GM19023 (cell line): ENCODE measurements at regions not wholly inside any gene's neighbourhood (a gene's known extent, or its start where the extent isn't known, plus 50 kb on each side); places are given as distances from the start of the nearest gene placed in this dataset.

ENCODE experiments used
- ATAC-seq: cut with Tn5 transposase; IDR thresholded peaks from one replicate; pipeline ENCODE4 v1.9.1; 2021; ENCODE audit warnings: mild to moderate bottlenecking, moderate library complexity; ENCODE audit not compliant: unreplicated experiment

DNA sequence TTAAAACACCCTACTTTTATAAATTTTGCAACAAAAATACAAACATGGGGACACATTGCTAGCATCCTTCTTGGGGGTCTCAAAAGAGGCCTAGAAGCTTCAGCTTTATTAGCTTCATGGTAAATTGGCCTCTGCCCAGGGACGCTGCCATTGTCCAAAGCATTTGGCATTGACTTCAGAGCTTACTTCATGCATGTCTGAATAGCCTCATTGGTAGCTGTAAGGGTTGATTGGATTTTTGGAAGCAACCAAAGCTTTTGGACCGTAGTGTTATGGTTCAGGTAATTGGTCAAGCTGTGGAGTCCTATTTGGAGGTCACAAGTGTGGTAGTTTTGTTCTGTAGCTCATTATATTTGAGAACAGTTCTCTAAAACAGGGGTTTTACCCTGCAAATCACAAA lies 411.7 kb upstream of the SLC24A2 start:
- no peak for ATAC-seq

DNA sequence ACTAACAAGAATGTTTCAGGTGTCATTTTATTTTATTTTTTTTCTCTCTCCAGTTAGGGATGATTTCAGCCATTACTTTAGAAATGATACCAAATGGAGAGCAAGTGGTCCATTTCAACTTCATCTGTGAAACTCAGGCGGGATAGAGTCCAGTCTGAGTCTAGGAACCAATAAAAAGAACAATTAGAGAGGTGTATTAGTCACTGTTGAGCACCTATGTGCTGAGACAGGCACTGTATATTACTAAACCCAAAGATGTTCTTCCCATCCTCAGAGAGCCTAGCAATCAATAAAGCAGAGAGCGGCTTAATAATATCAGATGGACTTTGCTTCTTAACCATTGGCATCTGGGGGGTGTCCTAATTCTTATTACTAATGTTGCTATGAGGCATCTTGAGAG lies 410.3 kb upstream of the SLC24A2 start:
- ATAC-seq = no peak

GRCh38 chr9:20197976-20198685 lies 409.3 kb upstream of the SLC24A2 start:
- ATAC-seq = peak; percentile 77

GRCh38 chr9:20191228-20191840 lies 402.5 kb upstream of the SLC24A2 start:
- no peak for ATAC-seq

GRCh38 chr9:20189871-20190270 lies 401.0 kb upstream of the SLC24A2 start:
- ATAC-seq = no peak

GRCh38 chr9:20188616-20189369 lies 400.0 kb upstream of the SLC24A2 start:
- ATAC-seq = no peak

DNA sequence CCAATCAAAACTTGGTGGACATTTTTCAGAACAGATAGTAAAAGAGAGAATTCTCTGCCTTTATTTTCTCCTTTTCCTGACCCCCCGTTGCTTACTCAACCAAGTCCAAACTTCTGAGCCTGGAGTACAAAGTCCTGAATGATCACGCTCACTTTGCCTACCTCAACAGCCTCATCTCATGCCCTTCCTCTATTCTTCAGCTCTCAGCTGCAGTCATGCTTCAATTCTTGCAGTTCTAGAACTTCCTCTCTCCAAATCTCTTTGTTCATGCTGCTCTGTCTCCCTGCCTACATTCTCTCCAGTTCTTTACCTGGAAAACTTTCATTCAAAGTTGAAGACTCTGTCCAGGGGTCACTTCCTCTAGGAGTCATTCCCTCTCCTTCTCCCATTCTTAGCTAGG lies 398.5 kb upstream of the SLC24A2 start:
- no peak for ATAC-seq

GRCh38 chr9:20186823-20187222 lies 398.0 kb upstream of the SLC24A2 start:
- ATAC-seq = no peak

DNA sequence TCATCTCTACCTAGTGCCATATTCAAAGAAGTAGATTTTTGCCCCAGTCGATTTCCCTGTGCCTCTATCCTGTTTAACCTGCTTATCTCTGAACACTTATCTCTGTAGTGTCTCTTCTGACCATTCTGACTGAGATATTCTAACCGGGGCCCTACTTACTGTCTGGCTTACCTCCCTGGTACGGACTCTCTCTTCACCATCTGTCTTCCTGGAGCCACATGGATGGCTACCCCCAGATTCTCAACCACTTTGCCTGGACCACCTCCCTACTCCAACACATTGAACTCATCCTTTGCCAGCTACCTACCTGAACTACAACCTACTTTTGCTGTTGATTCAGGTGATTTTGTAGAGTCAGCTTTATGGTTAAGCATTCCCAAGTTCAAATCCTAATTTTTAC lies 397.4 kb upstream of the SLC24A2 start:
- no peak for ATAC-seq

DNA sequence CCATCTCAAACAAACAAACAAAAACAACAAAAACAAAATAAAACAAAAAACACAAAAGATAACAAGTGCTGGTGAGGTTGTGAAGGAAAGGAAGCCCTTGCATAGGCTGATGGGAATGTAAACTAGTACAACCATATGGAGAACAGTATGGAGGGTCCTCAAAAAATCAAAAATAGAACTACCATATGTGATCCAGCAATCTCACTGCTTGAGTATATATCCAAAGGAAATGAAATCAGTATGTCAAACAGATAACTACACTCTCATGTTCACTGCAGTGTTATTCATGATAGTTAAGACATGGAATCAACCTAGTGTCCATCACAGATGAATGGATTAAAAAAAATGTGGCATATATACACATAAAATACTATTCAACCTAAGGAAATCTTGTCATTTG lies 395.7 kb upstream of the SLC24A2 start:
- no peak for ATAC-seq

- ATAC-seq = no peak
Observed at GRCh38 chr9:20178679-20179078, 389.8 kb upstream of the SLC24A2 start.

- no peak for ATAC-seq
Observed at GRCh38 chr9:20178197-20178596, 389.4 kb upstream of the SLC24A2 start.

- ATAC-seq = no peak
Observed at GRCh38 chr9:20170122-20170521, 381.3 kb upstream of the SLC24A2 start.

- ATAC-seq = no peak
Observed at GRCh38 chr9:20152151-20152725, 363.4 kb upstream of the SLC24A2 start.

DNA sequence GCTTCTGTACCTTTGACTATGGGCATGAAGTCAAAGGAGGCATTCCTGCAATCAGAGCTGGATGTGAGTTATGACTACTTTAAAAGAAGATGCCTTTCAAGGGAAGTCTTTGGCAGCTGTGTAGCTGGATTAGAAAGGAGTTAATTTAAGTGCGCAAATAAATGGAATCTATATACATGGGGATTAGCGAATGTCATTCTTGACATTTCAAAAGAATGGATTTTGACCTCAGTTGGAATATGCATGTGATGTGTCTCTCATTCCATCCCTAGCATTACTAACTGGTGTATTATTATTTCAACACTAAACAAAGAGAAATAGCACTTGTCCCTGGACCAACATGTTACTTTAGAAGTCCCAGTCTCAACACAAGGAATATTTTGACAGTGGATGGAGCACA lies 359.6 kb upstream of the SLC24A2 start:
- no peak for ATAC-seq

DNA sequence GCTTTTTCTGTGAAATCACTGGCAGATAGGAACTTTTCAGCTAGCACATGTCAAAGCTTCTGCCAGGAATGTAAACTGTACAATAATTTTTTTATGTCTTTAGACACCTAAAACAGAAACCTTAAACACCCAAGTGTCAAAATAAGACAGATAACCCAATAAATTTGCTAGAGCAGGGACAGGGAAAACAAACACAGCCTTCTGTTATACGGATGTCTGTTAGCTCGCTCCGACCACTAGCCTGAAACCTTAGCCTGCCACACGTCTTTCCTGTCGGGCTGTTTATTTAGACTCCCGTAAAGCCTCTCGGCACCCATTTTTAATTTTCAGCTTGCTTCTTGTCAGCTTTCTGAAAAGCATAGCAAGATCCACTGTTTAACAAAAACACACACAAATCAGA lies 355.4 kb upstream of the SLC24A2 start:
- ATAC-seq = no peak

DNA sequence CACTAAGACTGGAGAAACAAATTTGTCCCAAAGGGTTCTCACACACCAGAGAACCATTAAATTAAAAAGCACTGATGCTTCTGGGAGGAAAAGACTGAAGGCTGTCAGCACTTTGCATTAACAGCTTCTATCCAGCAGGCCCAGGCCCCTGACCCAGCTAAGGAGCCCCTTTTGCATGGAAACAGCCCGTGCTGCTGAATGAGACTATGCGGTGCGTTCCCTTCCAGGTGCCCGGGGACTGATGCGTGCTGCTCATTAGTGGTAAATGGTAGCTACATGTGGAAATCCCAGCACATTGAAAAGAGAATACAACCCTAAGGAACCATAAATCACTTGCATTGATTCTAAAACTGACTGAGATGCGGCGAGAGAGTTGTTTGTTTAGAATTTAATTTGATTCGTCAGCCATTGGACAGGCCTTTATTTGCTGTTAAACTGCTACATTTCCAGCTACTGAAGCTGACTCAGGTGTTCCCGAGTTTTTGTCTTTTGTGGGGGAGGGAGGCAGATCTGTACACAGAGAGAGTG lies 351.0 kb upstream of the SLC24A2 start:
- no peak for ATAC-seq

- no peak for ATAC-seq
Observed at GRCh38 chr9:20138841-20139240, 350.0 kb upstream of the SLC24A2 start.

- ATAC-seq = no peak
Observed at GRCh38 chr9:20138116-20138515, 349.3 kb upstream of the SLC24A2 start.

DNA sequence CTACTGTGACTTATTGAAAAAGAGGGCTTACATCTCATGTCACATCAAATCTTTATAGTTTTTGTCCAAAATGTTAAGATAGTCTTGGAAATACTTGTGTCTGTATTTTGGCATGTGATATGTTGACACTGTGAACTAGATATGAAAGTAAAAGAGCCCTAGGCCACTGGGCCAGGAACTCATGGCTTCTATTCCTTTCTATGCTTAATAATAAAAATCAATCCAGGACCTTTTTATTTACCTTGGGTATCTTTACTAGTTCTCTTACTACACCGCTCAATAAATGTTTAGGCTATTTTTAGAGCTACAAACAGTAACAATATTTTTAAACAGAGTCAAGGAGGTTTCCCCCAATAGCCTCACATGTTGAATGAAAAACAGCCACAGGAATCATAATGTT lies 348.6 kb upstream of the SLC24A2 start:
- no peak for ATAC-seq

DNA sequence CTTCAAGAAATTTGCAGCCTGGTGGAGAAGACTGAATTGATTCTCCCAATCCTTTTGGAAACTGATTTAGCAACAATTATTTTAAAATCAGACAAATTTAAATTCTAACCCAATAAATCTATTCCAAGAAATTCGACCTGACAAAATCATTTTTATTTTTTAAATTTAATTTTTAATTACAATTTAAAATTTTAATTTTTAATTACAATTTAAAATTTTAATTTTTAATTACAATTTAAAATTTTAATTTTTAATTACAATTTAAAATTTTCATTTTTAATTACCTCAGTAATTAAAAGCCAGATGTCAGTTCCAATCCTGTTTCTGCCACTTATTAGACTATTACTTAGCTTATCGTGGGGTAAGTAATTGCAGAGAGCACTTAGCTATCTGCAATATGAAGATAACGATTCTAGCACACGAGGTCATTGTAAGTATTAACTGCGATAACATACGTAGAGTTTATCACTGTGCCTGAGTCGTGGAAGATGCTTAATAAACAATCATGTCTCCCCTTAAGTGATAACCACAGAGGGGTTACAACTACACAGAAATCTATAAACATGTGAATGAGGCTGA lies 346.4 kb upstream of the SLC24A2 start:
- no peak for ATAC-seq
